Mesendoderm (in vitro differentiated cells): ENCODE measurements at regions not wholly inside any gene's neighbourhood (a gene's known extent, or its start where the extent isn't known, plus 50 kb on each side); places are given as distances from the start of the nearest gene placed in this dataset.

Experiments
- DNase-seq: peaks from one replicate; pipeline ENCODE4 v3.0.0; 2013
- H2AK5ac ChIP-seq: 2 replicates; pipeline ENCODE4 v1.6.1; 2013; ENCODE audit warnings: low read length, inconsistent platforms
- H2BK120ac ChIP-seq: 2 replicates; pipeline ENCODE4 v1.6.1; 2013; ENCODE audit warnings: low read depth, mild to moderate bottlenecking, low read length, moderate library complexity, mixed read lengths
- H2BK15ac ChIP-seq: replicated peaks from 2 replicates; pipeline ENCODE4 v1.6.1; 2013; ENCODE audit warnings: low read depth, mild to moderate bottlenecking, moderate library complexity
- H2BK5ac ChIP-seq: 2 replicates; pipeline ENCODE4 v1.6.1; 2013; ENCODE audit warnings: low read length, inconsistent platforms
- H3K18ac ChIP-seq: 2 replicates; pipeline ENCODE4 v1.6.1; 2013; ENCODE audit warnings: mild to moderate bottlenecking, low read length, mixed read lengths
- H3K23ac ChIP-seq: one replicate; pipeline ENCODE4 v1.6.1; 2013; ENCODE audit warnings: low read length
- H3K27ac ChIP-seq: 2 replicates; pipeline ENCODE4 v1.5.1; 2013; ENCODE audit warnings: low read depth, mild to moderate bottlenecking, inconsistent platforms, low read length, moderate library complexity
- H3K27me3 ChIP-seq: 2 replicates; pipeline ENCODE4 v1.6.1; 2013; ENCODE audit warnings: low read length, control low read depth, mild to moderate bottlenecking, inconsistent platforms; ENCODE audit not compliant: insufficient read depth, poor library complexity
- H3K36me3 ChIP-seq: 2 replicates; pipeline ENCODE4 v1.6.1; 2013; ENCODE audit warnings: low read length, inconsistent platforms; ENCODE audit not compliant: control insufficient read depth, insufficient read depth
- H3K4ac ChIP-seq: one replicate; pipeline ENCODE4 v1.6.1; 2013; ENCODE audit warnings: low read depth, mild to moderate bottlenecking, low read length, moderate library complexity
- H3K4me1 ChIP-seq: 2 replicates; pipeline ENCODE4 v1.6.1; 2013; ENCODE audit warnings: low read depth, low read length, inconsistent platforms; ENCODE audit not compliant: control insufficient read depth
- H3K4me2 ChIP-seq: 2 replicates; pipeline ENCODE4 v1.6.1; 2013; ENCODE audit warnings: low read length
- H3K4me3 ChIP-seq: 2 replicates; pipeline ENCODE4 v1.5.1; 2013; ENCODE audit warnings: mild to moderate bottlenecking, low read length
- H3K56ac ChIP-seq: one replicate; pipeline ENCODE4 v1.6.1; 2013; ENCODE audit warnings: low read length
- H3K79me1 ChIP-seq: 2 replicates; pipeline ENCODE4 v1.6.1; 2013; ENCODE audit warnings: low read length, inconsistent platforms
- H3K79me2 ChIP-seq: 2 replicates; pipeline ENCODE4 v1.6.1; 2013; ENCODE audit warnings: mild to moderate bottlenecking, low read length; ENCODE audit not compliant: control insufficient read depth, insufficient read depth
- H3K9ac ChIP-seq: 2 replicates; pipeline ENCODE4 v1.6.1; 2013; ENCODE audit warnings: low read length, inconsistent platforms
- H4K5ac ChIP-seq: one replicate; pipeline ENCODE4 v1.6.1; 2013; ENCODE audit warnings: low read length
- H4K8ac ChIP-seq: one replicate; pipeline ENCODE4 v1.6.1; 2013; ENCODE audit warnings: low read depth, mild to moderate bottlenecking, control low read depth, low read length, moderate library complexity
- WGBS: extraction: QIAGEN DNeasy Blood & Tissue Kit; methylation state at CpG from one replicate; pipeline ENCODE4 v1.1.7; 2013; ENCODE audit warnings: low lambda C conversion rate, missing lambda C conversion rate; ENCODE audit not compliant: insufficient coverage; ENCODE audit errors: extremely low coverage; 5-methylcytosine and 5-hydroxymethylcytosine counted together

DNA sequence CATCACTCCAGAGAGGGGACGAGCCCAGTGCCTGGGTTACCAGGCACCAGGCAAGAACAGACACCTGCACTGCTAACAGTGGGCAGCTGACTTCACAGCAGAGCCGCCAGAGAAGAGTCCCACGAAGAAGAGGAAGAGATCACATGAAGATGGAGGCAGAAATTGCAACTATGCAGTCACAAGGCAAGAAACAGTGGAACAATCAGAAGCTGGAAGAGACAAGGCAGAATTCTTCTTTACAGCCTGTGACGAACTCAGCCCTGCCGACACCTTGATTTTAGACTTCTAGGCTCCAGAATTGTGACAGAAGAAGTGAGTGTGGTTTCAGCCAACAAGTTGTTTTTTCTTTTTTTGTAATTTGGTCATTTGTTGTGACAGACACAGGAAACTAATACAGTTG lies 59.2 kb downstream of the IL12A start:
- Histone ChIP-seq H2AK5ac (no peak overlapping the region), H3K4me2 (no peak overlapping the region), H2BK15ac (no peak overlapping the region), H3K18ac (no peak overlapping the region), H3K79me1 (no peaks in the 10 kb centered on the region), H3K9ac (no peak overlapping the region), H2BK5ac (no peak overlapping the region), H3K4me3 (no peak overlapping the region), H4K8ac (no peak overlapping the region), H3K27ac (no peak overlapping the region), H3K27me3 (no peaks in the 10 kb centered on the region), H2BK120ac (no peak overlapping the region), H3K36me3 (no peaks in the 10 kb centered on the region), H3K79me2 (no peaks in the 10 kb centered on the region), H3K56ac (no peak overlapping the region), H3K23ac (no peak overlapping the region), H4K5ac (no peak overlapping the region), H3K4me1 (no peaks in the 10 kb centered on the region), H3K4ac (no peak overlapping the region)
- whole genome bisulfite sequencing, result no CpG with 5 or more reads among the region's 5 CpGs
- no peak for DNase-seq

DNA sequence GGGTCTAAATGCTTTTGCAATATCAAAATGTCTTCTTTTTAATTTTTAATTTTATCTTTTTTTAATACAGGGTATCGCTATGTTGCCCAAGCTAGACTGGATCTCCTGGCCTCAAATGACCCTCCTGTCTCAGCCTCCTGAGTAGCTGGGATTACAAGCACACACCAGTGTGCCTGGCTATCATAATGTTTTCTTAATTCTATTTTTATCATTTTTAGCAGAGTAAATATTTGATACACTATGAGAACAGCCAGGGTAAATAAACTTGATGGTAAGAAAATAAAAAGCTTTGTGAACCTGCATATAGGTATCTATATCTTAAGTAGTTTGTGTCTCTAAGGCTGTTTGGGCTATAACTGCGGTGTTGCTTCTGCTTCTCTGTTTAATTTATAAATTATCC lies 60.4 kb downstream of the IL12A start:
- Histone ChIP-seq H4K8ac (no peak overlapping the region), H3K4me1 (no peaks in the 10 kb centered on the region), H3K18ac (no peak overlapping the region), H2BK5ac (no peak overlapping the region), H2BK120ac (no peak overlapping the region), H4K5ac (no peak overlapping the region), H3K27me3 (no peaks in the 10 kb centered on the region), H3K36me3 (no peaks in the 10 kb centered on the region), H3K79me1 (no peaks in the 10 kb centered on the region), H2BK15ac (no peak overlapping the region), H3K9ac (no peak overlapping the region), H3K4me2 (no peak overlapping the region), H3K4me3 (no peak overlapping the region), H2AK5ac (no peak overlapping the region), H3K23ac (no peak overlapping the region), H3K4ac (no peak overlapping the region), H3K79me2 (no peaks in the 10 kb centered on the region), H3K27ac (no peak overlapping the region), H3K56ac (no peak overlapping the region)
- DNase-seq, result no peak
- no CpG with 5 or more reads among the region's 2 CpGs for WGBS

DNA sequence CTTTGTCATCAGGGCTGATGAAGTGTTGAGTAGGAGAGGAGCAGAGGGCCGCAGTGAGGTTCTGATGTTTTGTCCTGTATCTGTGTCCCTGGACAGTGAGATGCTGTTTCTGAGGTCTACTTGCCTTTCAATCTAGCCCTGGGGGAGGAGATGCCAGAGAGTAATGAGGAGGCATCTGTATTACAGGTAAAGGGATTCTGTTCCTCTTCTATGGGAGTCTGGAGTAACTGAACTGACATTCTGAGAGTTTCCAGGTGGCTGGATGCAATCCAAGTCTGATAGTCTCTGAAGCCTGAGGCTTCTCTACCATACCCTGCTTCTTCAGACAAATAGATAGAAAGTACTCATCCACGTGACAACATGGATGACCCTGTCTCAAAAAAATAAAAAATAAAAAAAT lies 60.9 kb downstream of the IL12A start:
- Histone ChIP-seq H3K18ac (no peak overlapping the region), H3K27me3 (no peaks in the 10 kb centered on the region), H3K27ac (no peak overlapping the region), H3K23ac (no peak overlapping the region), H4K8ac (no peak overlapping the region), H4K5ac (no peak overlapping the region), H3K79me2 (no peaks in the 10 kb centered on the region), H3K36me3 (no peaks in the 10 kb centered on the region), H2AK5ac (no peak overlapping the region), H3K4ac (no peak overlapping the region), H2BK15ac (no peak overlapping the region), H3K4me2 (no peak overlapping the region), H2BK5ac (no peak overlapping the region), H2BK120ac (no peak overlapping the region), H3K56ac (no peak overlapping the region), H3K79me1 (no peaks in the 10 kb centered on the region), H3K4me3 (no peak overlapping the region), H3K9ac (no peak overlapping the region), H3K4me1 (no peaks in the 10 kb centered on the region)
- no CpG with 5 or more reads among the region's 2 CpGs for WGBS
- DNase-seq, result no peak

DNA sequence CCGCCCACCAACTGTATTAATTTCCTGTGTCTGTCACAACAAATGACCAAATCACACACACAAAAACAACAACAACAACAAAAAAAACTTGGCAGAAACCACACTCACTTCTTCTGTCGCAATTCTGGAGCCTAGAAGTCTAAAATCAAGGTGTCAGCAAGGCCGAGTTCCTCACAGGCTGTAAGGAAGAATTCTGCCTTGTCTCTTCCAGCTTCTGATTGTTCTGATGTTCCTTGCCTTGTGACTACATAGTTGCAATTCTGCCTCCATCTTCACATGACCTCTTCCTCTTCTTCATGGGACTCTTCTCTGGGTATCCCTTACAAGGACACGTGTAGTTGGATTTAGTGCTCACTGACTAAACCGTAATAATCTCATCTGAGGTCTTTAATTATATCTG lies 61.4 kb downstream of the IL12A start:
- Histone ChIP-seq H4K8ac (no peak overlapping the region), H4K5ac (no peak overlapping the region), H3K27me3 (no peaks in the 10 kb centered on the region), H2BK15ac (no peak overlapping the region), H3K4me2 (no peak overlapping the region), H3K79me2 (no peaks in the 10 kb centered on the region), H3K56ac (no peak overlapping the region), H3K18ac (no peak overlapping the region), H3K27ac (no peak overlapping the region), H3K23ac (no peak overlapping the region), H3K36me3 (no peaks in the 10 kb centered on the region), H3K4me3 (no peak overlapping the region), H2BK120ac (no peak overlapping the region), H2AK5ac (no peak overlapping the region), H2BK5ac (no peak overlapping the region), H3K9ac (no peak overlapping the region), H3K4me1 (no peaks in the 10 kb centered on the region), H3K79me1 (no peaks in the 10 kb centered on the region), H3K4ac (no peak overlapping the region)
- WGBS, result no CpG with 5 or more reads among the region's 5 CpGs
- no peak for DNase-seq

DNA sequence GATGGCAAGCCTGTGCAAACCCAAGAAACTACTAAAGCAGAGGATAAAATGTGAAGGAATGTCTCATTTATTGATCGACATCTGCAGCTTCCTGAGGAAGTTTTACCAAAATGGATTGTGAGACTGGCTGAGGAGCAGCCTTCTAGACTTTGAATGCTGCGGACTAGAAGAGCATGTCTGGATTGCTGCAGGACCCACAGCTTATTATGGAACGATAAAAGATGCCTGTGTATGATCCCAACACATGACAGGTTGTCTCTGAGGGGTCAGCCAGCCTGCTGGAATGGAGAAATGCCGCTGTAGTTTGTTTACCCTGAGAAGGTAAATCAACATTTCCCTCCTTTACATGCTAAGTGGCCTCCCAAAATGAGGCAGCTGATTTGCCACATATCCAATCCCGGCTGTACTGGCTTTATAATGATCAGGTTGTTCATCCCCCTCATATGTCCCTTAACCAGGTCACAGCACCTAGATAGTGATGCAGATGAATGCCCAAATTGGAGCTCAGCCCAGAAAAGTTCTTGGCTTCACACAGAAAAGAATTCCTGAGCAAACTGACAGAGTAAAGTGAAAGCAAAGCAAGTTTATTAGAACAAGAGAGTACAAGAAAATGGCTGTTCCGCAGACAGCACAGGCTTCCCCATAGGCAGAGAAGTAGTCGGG lies 63.9 kb downstream of the IL12A start:
- no peak overlapping the region for H3K4me3 ChIP-seq
- no peak overlapping the region for H3K4ac ChIP-seq
- no peak overlapping the region for H4K8ac ChIP-seq
- H3K27me3 ChIP-seq, result no peaks in the 10 kb centered on the region
- H2AK5ac ChIP-seq, result no peak overlapping the region
- WGBS, result no CpG with 5 or more reads among the region's 7 CpGs
- no peaks in the 10 kb centered on the region for H3K36me3 ChIP-seq
- H3K4me1 ChIP-seq, result no peaks in the 10 kb centered on the region
- no peak overlapping the region for H3K56ac ChIP-seq
- H3K23ac ChIP-seq, result no peak overlapping the region
- H3K18ac ChIP-seq, result no peak overlapping the region
- H3K27ac ChIP-seq, result no peak overlapping the region
- H4K5ac ChIP-seq, result no peak overlapping the region
- H3K4me2 ChIP-seq, result no peak overlapping the region
- no peaks in the 10 kb centered on the region for H3K79me1 ChIP-seq
- no peak overlapping the region for H2BK15ac ChIP-seq
- H2BK5ac ChIP-seq, result no peak overlapping the region
- no peaks in the 10 kb centered on the region for H3K79me2 ChIP-seq
- no peak for DNase-seq
- no peak overlapping the region for H3K9ac ChIP-seq
- no peak overlapping the region for H2BK120ac ChIP-seq

DNA sequence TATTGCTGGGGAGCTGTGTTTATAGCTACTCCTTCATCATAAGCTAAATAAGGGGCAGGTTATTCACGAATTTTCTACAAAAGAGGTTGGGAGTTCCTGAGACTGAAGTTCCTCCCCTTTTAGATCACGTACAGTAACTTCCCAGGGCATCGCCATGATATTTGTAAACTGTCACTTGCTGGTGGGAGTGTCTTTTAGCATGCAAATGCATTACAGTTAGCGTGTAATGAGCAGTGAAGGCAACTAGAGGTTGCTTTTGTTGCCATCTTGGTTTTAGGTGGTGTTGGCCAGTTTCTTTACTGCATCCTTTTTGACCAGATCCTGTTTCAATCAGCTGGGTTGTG lies 64.4 kb downstream of the IL12A start:
- H4K8ac ChIP-seq, result no peak overlapping the region
- H3K18ac ChIP-seq, result no peak overlapping the region
- DNase-seq, result no peak
- no peak overlapping the region for H2BK5ac ChIP-seq
- no peak overlapping the region for H3K9ac ChIP-seq
- no peak overlapping the region for H3K4ac ChIP-seq
- no peaks in the 10 kb centered on the region for H3K36me3 ChIP-seq
- no peak overlapping the region for H2BK15ac ChIP-seq
- H3K4me1 ChIP-seq, result no peaks in the 10 kb centered on the region
- no peak overlapping the region for H3K4me2 ChIP-seq
- no peak overlapping the region for H2BK120ac ChIP-seq
- H3K27me3 ChIP-seq, result no peaks in the 10 kb centered on the region
- no peaks in the 10 kb centered on the region for H3K79me2 ChIP-seq
- no peaks in the 10 kb centered on the region for H3K79me1 ChIP-seq
- no peak overlapping the region for H4K5ac ChIP-seq
- no peak overlapping the region for H3K56ac ChIP-seq
- WGBS, result no CpG with 5 or more reads among the region's 4 CpGs
- H3K27ac ChIP-seq, result no peak overlapping the region
- no peak overlapping the region for H3K4me3 ChIP-seq
- no peak overlapping the region for H2AK5ac ChIP-seq
- H3K23ac ChIP-seq, result no peak overlapping the region
